SK-N-SH treated with all-trans-retinoic acid at 6 μM for 48 hours (cell line): ENCODE measurements at regions not wholly inside any gene's neighbourhood (a gene's known extent, or its start where the extent isn't known, plus 50 kb on each side); places are given as distances from the start of the nearest gene placed in this dataset.

Experiments used
- ATAC-seq: fragments of 200-7000 bp; cut with Tn5 transposase; 3 replicates; pipeline ENCODE4 v1.9.1; 2020; ENCODE audit warnings: mild to moderate bottlenecking, moderate library complexity
- ARNTL ChIP-seq: fragments of 450-650 bp; formaldehyde crosslinking; IDR thresholded peaks from 2 replicates; pipeline ENCODE4 v1.5.0; 2020; ENCODE audit warnings: low read depth, mild to moderate bottlenecking, moderate library complexity, borderline replicate concordance
- BACH2 ChIP-seq: fragments of 250-450 bp; sonication (Bioruptor Pico); IDR thresholded peaks from 2 replicates; pipeline ENCODE4 v1.9.0; 2021; ENCODE audit warnings: mild to moderate bottlenecking, borderline replicate concordance
- CSDC2 ChIP-seq: fragments of 250-450 bp; sonication (Bioruptor Pico); IDR thresholded peaks from 2 replicates; pipeline ENCODE4 v1.5.0; 2020; ENCODE audit warnings: mild to moderate bottlenecking, moderate library complexity
- ESRRG ChIP-seq: fragments of 250-450 bp; sonication (Bioruptor Pico); IDR thresholded peaks from 2 replicates; pipeline ENCODE4 v1.6.1; 2021; ENCODE audit warnings: mild to moderate bottlenecking
- GLIS3 ChIP-seq: fragments of 250-450 bp; sonication (Bioruptor Pico); IDR thresholded peaks from 2 replicates; pipeline ENCODE4 v1.5.0; 2020; ENCODE audit warnings: mild to moderate bottlenecking, moderate library complexity
- ISL1 ChIP-seq: fragments of 250-450 bp; sonication (Bioruptor Pico); IDR thresholded peaks from 2 replicates; pipeline ENCODE4 v2.1.2; 2022; ENCODE audit warnings: mild to moderate bottlenecking, moderate library complexity
- OSR1 ChIP-seq: fragments of 250-450 bp; sonication (Bioruptor Pico); IDR thresholded peaks from 2 replicates; pipeline ENCODE4 v1.8.0; 2022; ENCODE audit warnings: moderate library complexity, mild to moderate bottlenecking, inconsistent platforms
- RARB ChIP-seq: fragments of 250-450 bp; sonication (Bioruptor Pico); IDR thresholded peaks from 2 replicates; pipeline ENCODE4 v1.8.0; 2021; ENCODE audit warnings: mild to moderate bottlenecking, moderate library complexity
- SNAI2 ChIP-seq: fragments of 250-450 bp; sonication (Bioruptor Pico); IDR thresholded peaks from 2 replicates; pipeline ENCODE4 v1.5.0; 2020; ENCODE audit warnings: mild to moderate bottlenecking, moderate library complexity
- TCF4 ChIP-seq: fragments of 250-450 bp; sonication (Bioruptor Pico); IDR thresholded peaks from 2 replicates; pipeline ENCODE4 v1.8.0; 2021; ENCODE audit warnings: mild to moderate bottlenecking, moderate library complexity, borderline replicate concordance
- TOX ChIP-seq: fragments of 250-450 bp; sonication (Bioruptor Pico); IDR thresholded peaks from 2 replicates; pipeline ENCODE4 v1.8.0; 2021; ENCODE audit warnings: mild to moderate bottlenecking, moderate library complexity, borderline replicate concordance
- ZC3H10 ChIP-seq: fragments of 250-450 bp; sonication (Bioruptor Pico); IDR thresholded peaks from 2 replicates; pipeline ENCODE4 v1.5.1; 2021; ENCODE audit warnings: mild to moderate bottlenecking, moderate library complexity
- ZFP3 ChIP-seq: fragments of 250-450 bp; sonication (Bioruptor Pico); IDR thresholded peaks from 2 replicates; pipeline ENCODE4 v1.5.0; 2020; ENCODE audit warnings: mild to moderate bottlenecking, moderate library complexity
- ZFP30 ChIP-seq: fragments of 450-650 bp; formaldehyde crosslinking; IDR thresholded peaks from 2 replicates; pipeline ENCODE4 v1.5.0; 2022; ENCODE audit warnings: mild to moderate bottlenecking, moderate library complexity
- ZNF565 ChIP-seq: fragments of 450-650 bp; formaldehyde crosslinking; conservative IDR thresholded peaks from 2 replicates; pipeline ENCODE4 v1.5.0; 2020; ENCODE audit warnings: low read depth, mild to moderate bottlenecking, moderate library complexity
- ZNF70 ChIP-seq: fragments of 450-650 bp; formaldehyde crosslinking; IDR thresholded peaks from 2 replicates; pipeline ENCODE4 v1.5.0; 2020; ENCODE audit warnings: mild to moderate bottlenecking, moderate library complexity
- ZNF8 ChIP-seq: fragments of 450-650 bp; formaldehyde crosslinking; IDR thresholded peaks from 2 replicates; pipeline ENCODE4 v1.5.0; 2020; ENCODE audit warnings: mild to moderate bottlenecking, moderate library complexity
- TF ChIP-seq, protein P1 (sequence below): fragments of 250-450 bp; sonication (Bioruptor Pico); IDR thresholded peaks from 2 replicates; pipeline ENCODE4 v1.5.1; 2020; ENCODE audit warnings: low read depth, mild to moderate bottlenecking, moderate library complexity
- TF ChIP-seq, protein P2 (sequence below): fragments of 250-450 bp; sonication (Bioruptor Pico); IDR thresholded peaks from 2 replicates; pipeline ENCODE4 v1.5.1; 2021; ENCODE audit warnings: mild to moderate bottlenecking, moderate library complexity
- TF ChIP-seq, protein P3 (sequence below): fragments of 250-450 bp; sonication (Bioruptor Pico); IDR thresholded peaks from 2 replicates; pipeline ENCODE4 v1.8.0; 2021; ENCODE audit warnings: low read depth, mild to moderate bottlenecking, moderate library complexity, borderline replicate concordance
- TF ChIP-seq, protein P4 (sequence below): fragments of 250-450 bp; sonication (Bioruptor Pico); IDR thresholded peaks from 2 replicates; pipeline ENCODE4 v1.8.0; 2020; ENCODE audit warnings: mild to moderate bottlenecking, moderate library complexity, borderline replicate concordance

DNA sequence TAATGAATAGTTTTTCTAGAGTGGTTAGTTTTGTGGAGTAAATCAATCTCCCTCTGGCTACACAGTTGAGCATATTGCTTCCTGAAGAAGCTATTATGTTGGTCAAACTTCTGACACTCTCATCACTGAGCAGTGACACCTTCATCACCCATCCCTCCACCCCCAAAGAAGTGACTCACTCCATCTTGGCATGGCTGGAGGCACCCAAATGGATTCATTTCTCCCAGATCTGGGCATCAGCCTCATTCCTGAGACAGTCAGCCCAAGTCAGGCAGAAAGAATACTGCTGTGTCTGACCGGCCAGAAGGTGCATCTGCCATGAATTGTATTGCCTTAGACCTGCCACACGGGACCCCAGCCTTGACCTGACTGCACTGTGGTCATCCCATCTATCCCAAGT, 117.0 kb upstream of the HABP2 start:
- TF ChIP-seq ZC3H10 (CRISPR knock-in tag) (no peak), OSR1 (CRISPR knock-in tag) (no peak), ESRRG (no peak), ZFP30 (CRISPR knock-in tag) (no peak), BACH2 (CRISPR knock-in tag) (no peak), RARB (CRISPR knock-in tag) (no peak), CSDC2 (CRISPR knock-in tag) (no peak), SNAI2 (CRISPR knock-in tag) (no peak), ISL1 (CRISPR knock-in tag) (no peak)
- TF ChIP-seq, protein P1, sequence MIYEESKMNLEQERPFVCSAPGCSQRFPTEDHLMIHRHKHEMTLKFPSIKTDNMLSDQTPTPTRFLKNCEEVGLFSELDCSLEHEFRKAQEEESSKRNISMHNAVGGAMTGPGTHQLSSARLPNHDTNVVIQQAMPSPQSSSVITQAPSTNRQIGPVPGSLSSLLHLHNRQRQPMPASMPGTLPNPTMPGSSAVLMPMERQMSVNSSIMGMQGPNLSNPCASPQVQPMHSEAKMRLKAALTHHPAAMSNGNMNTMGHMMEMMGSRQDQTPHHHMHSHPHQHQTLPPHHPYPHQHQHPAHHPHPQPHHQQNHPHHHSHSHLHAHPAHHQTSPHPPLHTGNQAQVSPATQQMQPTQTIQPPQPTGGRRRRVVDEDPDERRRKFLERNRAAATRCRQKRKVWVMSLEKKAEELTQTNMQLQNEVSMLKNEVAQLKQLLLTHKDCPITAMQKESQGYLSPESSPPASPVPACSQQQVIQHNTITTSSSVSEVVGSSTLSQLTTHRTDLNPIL (CRISPR knock-in tag), result no peak
- TF ChIP-seq, protein P2, sequence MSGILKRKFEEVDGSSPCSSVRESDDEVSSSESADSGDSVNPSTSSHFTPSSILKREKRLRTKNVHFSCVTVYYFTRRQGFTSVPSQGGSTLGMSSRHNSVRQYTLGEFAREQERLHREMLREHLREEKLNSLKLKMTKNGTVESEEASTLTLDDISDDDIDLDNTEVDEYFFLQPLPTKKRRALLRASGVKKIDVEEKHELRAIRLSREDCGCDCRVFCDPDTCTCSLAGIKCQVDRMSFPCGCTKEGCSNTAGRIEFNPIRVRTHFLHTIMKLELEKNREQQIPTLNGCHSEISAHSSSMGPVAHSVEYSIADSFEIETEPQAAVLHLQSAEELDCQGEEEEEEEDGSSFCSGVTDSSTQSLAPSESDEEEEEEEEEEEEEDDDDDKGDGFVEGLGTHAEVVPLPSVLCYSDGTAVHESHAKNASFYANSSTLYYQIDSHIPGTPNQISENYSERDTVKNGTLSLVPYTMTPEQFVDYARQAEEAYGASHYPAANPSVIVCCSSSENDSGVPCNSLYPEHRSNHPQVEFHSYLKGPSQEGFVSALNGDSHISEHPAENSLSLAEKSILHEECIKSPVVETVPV (CRISPR knock-in tag), result no peak
- TF ChIP-seq, protein P3, sequence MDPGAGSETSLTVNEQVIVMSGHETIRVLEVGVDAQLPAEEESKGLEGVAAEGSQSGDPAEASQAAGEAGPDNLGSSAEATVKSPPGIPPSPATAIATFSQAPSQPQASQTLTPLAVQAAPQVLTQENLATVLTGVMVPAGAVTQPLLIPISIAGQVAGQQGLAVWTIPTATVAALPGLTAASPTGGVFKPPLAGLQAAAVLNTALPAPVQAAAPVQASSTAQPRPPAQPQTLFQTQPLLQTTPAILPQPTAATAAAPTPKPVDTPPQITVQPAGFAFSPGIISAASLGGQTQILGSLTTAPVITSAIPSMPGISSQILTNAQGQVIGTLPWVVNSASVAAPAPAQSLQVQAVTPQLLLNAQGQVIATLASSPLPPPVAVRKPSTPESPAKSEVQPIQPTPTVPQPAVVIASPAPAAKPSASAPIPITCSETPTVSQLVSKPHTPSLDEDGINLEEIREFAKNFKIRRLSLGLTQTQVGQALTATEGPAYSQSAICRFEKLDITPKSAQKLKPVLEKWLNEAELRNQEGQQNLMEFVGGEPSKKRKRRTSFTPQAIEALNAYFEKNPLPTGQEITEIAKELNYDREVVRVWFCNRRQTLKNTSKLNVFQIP (CRISPR knock-in tag), result no peak

DNA sequence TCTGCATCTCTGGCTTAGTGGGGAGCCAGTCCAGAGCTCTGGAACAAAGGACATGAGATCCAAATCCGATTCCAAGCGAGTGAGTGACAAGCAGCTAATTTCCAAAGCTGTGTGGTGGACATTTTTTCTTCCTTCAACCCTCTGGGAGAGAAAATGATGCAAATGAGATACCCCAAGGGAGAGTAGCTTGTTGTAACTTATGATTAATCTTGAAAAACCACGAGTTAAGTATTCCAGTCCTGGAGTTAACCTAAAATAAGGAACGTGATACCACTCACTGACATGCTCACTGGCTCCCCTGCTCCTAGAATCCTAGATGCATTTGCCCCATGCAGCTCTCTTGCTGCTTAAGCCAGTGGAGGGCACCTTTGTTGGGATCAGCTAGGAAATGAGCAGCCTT, 116.0 kb upstream of the HABP2 start:
- ATAC-seq, result no peak
- TF ChIP-seq SNAI2 (CRISPR knock-in tag) (no peak), ZC3H10 (CRISPR knock-in tag) (no peak), ZFP3 (no peak), ZNF70 (CRISPR knock-in tag) (no peak), RARB (CRISPR knock-in tag) (no peak), ISL1 (CRISPR knock-in tag) (no peak), TCF4 (CRISPR knock-in tag) (no peak), OSR1 (CRISPR knock-in tag) (no peak), GLIS3 (CRISPR knock-in tag) (no peak), BACH2 (CRISPR knock-in tag) (no peak), ARNTL (no peak), ESRRG (no peak), ZNF565 (no peak), TOX (CRISPR knock-in tag) (no peak)
- TF ChIP-seq, protein P4, sequence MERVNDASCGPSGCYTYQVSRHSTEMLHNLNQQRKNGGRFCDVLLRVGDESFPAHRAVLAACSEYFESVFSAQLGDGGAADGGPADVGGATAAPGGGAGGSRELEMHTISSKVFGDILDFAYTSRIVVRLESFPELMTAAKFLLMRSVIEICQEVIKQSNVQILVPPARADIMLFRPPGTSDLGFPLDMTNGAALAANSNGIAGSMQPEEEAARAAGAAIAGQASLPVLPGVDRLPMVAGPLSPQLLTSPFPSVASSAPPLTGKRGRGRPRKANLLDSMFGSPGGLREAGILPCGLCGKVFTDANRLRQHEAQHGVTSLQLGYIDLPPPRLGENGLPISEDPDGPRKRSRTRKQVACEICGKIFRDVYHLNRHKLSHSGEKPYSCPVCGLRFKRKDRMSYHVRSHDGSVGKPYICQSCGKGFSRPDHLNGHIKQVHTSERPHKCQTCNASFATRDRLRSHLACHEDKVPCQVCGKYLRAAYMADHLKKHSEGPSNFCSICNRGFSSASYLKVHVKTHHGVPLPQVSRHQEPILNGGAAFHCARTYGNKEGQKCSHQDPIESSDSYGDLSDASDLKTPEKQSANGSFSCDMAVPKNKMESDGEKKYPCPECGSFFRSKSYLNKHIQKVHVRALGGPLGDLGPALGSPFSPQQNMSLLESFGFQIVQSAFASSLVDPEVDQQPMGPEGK (CRISPR knock-in tag), result no peak
- TF ChIP-seq, protein P1 (CRISPR knock-in tag), result no peak
- TF ChIP-seq, protein P3 (CRISPR knock-in tag), result no peak
- TF ChIP-seq, all 23 proteins: peak for 0

More for the DNA sequence above, 117.0 kb upstream of the HABP2 start:
- ATAC-seq, result no peak

DNA sequence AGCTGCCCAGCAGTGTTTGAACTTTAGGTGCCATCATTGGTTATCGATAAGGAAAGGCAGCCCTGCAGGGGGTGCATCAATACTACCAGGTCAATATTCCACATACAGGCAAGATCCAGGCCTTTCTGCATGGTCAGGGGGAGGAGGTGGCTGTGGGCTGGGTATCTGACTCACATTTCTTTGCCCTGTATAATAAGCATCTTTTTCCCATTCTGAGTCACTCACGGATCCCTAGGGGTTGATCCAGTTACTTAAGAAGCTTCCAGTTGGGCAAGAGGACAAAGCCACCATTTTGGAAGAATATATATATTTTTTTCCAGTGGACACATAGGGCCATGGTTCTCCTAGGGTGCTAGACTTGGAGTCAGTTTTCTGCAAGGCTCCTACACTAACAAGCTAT, 114.2 kb upstream of the HABP2 start:
- TF ChIP-seq ZNF70 (CRISPR knock-in tag), result no peak
- TF ChIP-seq, protein P1 (CRISPR knock-in tag), result no peak
- no peak for TF ChIP-seq ZNF8 (CRISPR knock-in tag)
- TF ChIP-seq TCF4 (CRISPR knock-in tag), result no peak
- TF ChIP-seq, protein P2 (CRISPR knock-in tag), result no peak
- ATAC-seq, result no peak
